ENCODE measurements at regions not wholly inside any gene's neighbourhood (a gene's known extent, or its start where the extent isn't known, plus 50 kb on each side); places are given as distances from the start of the nearest gene placed in this dataset.

GRCh38 chr4:63017300-63017699, 1392.0 kb downstream of the TECRL start:
- no peak for TF ChIP-seq CTCF (IDR thresholded peaks at IDR 0.05)
- TF ChIP-seq POLR2AphosphoS5 (IDR thresholded peaks at IDR 0.05; ENCODE audit: insufficient read depth in 1 of 2, low read depth in 1 of 2) = no peak
- TF ChIP-seq POLR2A (IDR thresholded peaks at IDR 0.05) = no peak
